ENCODE measurements at regions not wholly inside any gene's neighbourhood (a gene's known extent, or its start where the extent isn't known, plus 50 kb on each side); places are given as distances from the start of the nearest gene placed in this dataset.

GRCh38 chr16:59596693-59597092, 862.6 kb upstream of the GOT2 start:
- peaks cover 2% of the 10 kb centered on the region for H3K27me3 Mint-ChIP-seq (ENCODE audit: insufficient read depth, low read depth, poor library complexity)
- Histone ChIP-seq H3K36me3 (ENCODE audit: insufficient read depth) (no peaks in the 10 kb centered on the region), H3K4me3 (no peak overlapping the region), H4K20me1 (replicated peaks; ENCODE audit: insufficient read depth) (no peaks in the 10 kb centered on the region), H3F3A (replicated peaks; ENCODE audit: low read depth) (no peaks in the 10 kb centered on the region), H3K27ac (ENCODE audit: low read depth) (no peak overlapping the region), H3K79me2 (replicated peaks; ENCODE audit: insufficient read depth) (no peaks in the 10 kb centered on the region), H3K4me2 (no peak overlapping the region), H3K4me1 (ENCODE audit: insufficient read depth) (no peaks in the 10 kb centered on the region), H3K27me3 (ENCODE audit: insufficient read depth) (no peaks in the 10 kb centered on the region), H3K9me2 (ENCODE audit: insufficient read depth) (no peaks in the 10 kb centered on the region), H2AFZ (no peak overlapping the region)
- no peak overlapping the region for H3K4me3 Mint-ChIP-seq
- no peaks in the 10 kb centered on the region for H3K4me1 Mint-ChIP-seq
- H3K36me3 Mint-ChIP-seq (ENCODE audit: low read depth): no peaks in the 10 kb centered on the region
- DNase-seq (ENCODE audit: low spot score) (no peak), ATAC-seq (no peak)
- H3K27ac Mint-ChIP-seq: no peak overlapping the region
- no peaks in the 10 kb centered on the region for H3K9me3 Mint-ChIP-seq
- TF ChIP-seq JUNB (IDR thresholded peaks at IDR 0.05; ENCODE audit: unreplicated experiment): no peak

DNA sequence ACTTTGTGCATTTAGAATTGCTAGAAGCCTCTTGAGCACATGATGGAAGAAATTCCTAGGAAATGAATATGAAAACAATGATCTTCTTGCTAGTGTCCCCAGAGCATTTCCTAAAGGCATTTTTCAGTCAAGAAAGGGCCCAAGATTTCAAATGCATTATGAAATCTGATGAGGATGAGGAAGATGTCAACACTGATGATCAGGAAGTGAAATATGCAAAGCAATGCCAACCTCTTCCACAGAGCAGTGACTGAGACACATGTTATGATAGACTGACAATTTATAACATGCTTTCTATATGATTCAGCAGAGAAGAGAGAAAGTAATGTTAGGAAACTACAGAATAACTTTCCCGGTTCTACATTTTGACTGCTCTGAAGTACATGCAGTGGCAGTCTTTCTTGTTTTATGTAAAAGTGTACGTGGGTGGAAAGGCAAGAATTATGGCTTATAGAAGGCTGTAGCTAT, 859.1 kb upstream of the GOT2 start:
- H2AFZ ChIP-seq: 0 out of 2 replicates have a peak overlapping the region, but pooled peaks have one; percentile 59
- DNase-seq (ENCODE audit: low spot score) (no peak), ATAC-seq (no peak)
- no peaks in the 10 kb centered on the region for H3F3A ChIP-seq (replicated peaks; ENCODE audit: low read depth)
- H3K4me2 ChIP-seq: no peak overlapping the region
- H3K9me2 ChIP-seq (ENCODE audit: insufficient read depth): no peaks in the 10 kb centered on the region
- H3K4me1 Mint-ChIP-seq: no peaks in the 10 kb centered on the region
- no peaks in the 10 kb centered on the region for H3K36me3 ChIP-seq (ENCODE audit: insufficient read depth)
- H3K27ac Mint-ChIP-seq: no peak overlapping the region
- peaks cover 2% of the 10 kb centered on the region; the same call in 2 of the 3 replicates for H3K9me3 Mint-ChIP-seq
- H3K4me3 ChIP-seq: no peak overlapping the region
- no peaks in the 10 kb centered on the region for H4K20me1 ChIP-seq (replicated peaks; ENCODE audit: insufficient read depth)
- H3K4me3 Mint-ChIP-seq: no peak overlapping the region
- H3K4me1 ChIP-seq (ENCODE audit: insufficient read depth): no peaks in the 10 kb centered on the region
- no peak overlapping the region for H3K27ac ChIP-seq (ENCODE audit: low read depth)
- no peaks in the 10 kb centered on the region for H3K79me2 ChIP-seq (replicated peaks; ENCODE audit: insufficient read depth)
- H3K27me3 ChIP-seq (ENCODE audit: insufficient read depth): no peaks in the 10 kb centered on the region
- no peaks in the 10 kb centered on the region for H3K36me3 Mint-ChIP-seq (ENCODE audit: low read depth)
- peaks cover 2% of the 10 kb centered on the region for H3K27me3 Mint-ChIP-seq (ENCODE audit: insufficient read depth, low read depth, poor library complexity)
- TF ChIP-seq, protein P1, sequence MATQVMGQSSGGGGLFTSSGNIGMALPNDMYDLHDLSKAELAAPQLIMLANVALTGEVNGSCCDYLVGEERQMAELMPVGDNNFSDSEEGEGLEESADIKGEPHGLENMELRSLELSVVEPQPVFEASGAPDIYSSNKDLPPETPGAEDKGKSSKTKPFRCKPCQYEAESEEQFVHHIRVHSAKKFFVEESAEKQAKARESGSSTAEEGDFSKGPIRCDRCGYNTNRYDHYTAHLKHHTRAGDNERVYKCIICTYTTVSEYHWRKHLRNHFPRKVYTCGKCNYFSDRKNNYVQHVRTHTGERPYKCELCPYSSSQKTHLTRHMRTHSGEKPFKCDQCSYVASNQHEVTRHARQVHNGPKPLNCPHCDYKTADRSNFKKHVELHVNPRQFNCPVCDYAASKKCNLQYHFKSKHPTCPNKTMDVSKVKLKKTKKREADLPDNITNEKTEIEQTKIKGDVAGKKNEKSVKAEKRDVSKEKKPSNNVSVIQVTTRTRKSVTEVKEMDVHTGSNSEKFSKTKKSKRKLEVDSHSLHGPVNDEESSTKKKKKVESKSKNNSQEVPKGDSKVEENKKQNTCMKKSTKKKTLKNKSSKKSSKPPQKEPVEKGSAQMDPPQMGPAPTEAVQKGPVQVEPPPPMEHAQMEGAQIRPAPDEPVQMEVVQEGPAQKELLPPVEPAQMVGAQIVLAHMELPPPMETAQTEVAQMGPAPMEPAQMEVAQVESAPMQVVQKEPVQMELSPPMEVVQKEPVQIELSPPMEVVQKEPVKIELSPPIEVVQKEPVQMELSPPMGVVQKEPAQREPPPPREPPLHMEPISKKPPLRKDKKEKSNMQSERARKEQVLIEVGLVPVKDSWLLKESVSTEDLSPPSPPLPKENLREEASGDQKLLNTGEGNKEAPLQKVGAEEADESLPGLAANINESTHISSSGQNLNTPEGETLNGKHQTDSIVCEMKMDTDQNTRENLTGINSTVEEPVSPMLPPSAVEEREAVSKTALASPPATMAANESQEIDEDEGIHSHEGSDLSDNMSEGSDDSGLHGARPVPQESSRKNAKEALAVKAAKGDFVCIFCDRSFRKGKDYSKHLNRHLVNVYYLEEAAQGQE (IDR thresholded peaks at IDR 0.05; ENCODE audit: unreplicated experiment): no peak
- no peak for TF ChIP-seq CTCF (conservative IDR thresholded peaks at IDR 0.05; ENCODE audit: low read depth in 2 of 2)
- no peak for TF ChIP-seq EZH2 (IDR thresholded peaks at IDR 0.05; ENCODE audit: low read depth, unreplicated experiment)
- no peak for TF ChIP-seq EZH2phosphoT487 (IDR thresholded peaks at IDR 0.05; ENCODE audit: unreplicated experiment)
- no peak for TF ChIP-seq ZNF331 (CRISPR knock-in tag; IDR thresholded peaks at IDR 0.05; ENCODE audit: low read depth)
- TF ChIP-seq CREB1 (CRISPR knock-in tag; IDR thresholded peaks at IDR 0.05; ENCODE audit: low read depth): no peak
- TF ChIP-seq STAT1 (IDR thresholded peaks at IDR 0.05; ENCODE audit: unreplicated experiment): no peak
- TF ChIP-seq ETS1 (IDR thresholded peaks at IDR 0.05): no peak
- no peak for TF ChIP-seq NANOG (IDR thresholded peaks at IDR 0.05; ENCODE audit: borderline replicate concordance)
